ENCODE measurements at regions not wholly inside any gene's neighbourhood (a gene's known extent, or its start where the extent isn't known, plus 50 kb on each side); places are given as distances from the start of the nearest gene placed in this dataset.

DNA sequence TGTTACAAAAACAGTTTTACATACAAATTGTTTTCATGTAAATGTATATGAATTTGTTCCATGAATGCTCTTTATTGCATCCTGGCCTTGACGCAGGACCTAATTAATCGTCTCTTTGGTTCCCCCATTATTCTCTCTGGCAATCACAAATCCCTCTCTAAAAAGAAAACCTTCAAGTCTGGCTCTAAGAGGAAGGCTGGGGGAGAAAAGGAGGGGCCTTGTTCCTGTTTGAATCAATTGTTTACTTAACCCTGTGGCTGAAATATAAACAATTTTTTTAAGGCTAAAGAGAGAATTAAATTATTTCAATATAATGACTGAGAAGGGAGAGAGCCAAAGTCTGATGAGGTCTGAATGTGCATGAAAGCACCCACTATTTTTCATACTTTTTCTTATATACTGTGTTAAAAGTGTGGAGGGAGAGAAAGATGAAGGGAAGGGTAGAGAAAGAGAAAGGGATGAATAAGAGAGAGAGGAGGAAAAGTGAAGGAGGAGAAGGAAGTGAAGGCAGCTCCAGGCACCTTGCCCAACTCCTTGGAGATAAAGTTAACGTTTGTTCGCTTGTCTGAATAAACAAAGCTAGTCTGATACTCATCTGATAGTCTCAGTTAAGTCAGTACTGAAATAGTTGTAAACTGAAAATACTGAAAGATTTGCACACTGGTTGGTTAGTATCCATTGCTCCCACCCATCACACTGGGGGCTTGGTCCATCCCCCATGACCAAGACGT lies 116.4 kb upstream of the SPDL1 start:
- no peak overlapping the region for H3K27ac ChIP-seq (ENCODE audit: insufficient read depth, low read depth, low read length)
- no peak overlapping the region for H3K9ac ChIP-seq (replicated peaks; ENCODE audit: extremely low read depth, insufficient read depth, low read length)
- CTCF ChIA-PET, result no interaction called here
- DNase-seq (ENCODE audit: low read depth, low spot score), result peak; percentile 50
- H4K20me1 ChIP-seq (replicated peaks; ENCODE audit: control insufficient read depth, extremely low read depth, insufficient read depth, low read length), result no peaks in the 10 kb centered on the region
- dilution Hi-C loops (cut with MboI; ENCODE audit: extremely low pct_ligation_motif_present, low sequenced_read_pairs), result no loop called here
- H3K9me3 ChIP-seq (replicated peaks; ENCODE audit: control insufficient read depth, insufficient read depth, low read length), result no peaks in the 10 kb centered on the region
- intact Hi-C loops (cut with micrococcal nuclease), result no loop called here
- no peak for FAIRE-seq
- H3K4me3 ChIP-seq (replicated peaks in 1 of 3; ENCODE audit: insufficient read depth in 1 of 3, low read depth in 1 of 3, low read length in 3 of 3), result no peak overlapping the region
- no peaks in the 10 kb centered on the region for H3K27me3 ChIP-seq (ENCODE audit: control insufficient read depth in 2 of 2, insufficient read depth in 2 of 2, low read length in 2 of 2)
- H3K36me3 ChIP-seq (ENCODE audit: control insufficient read depth in 2 of 2, extremely low read depth in 1 of 2, insufficient read depth in 2 of 2, low read length in 2 of 2), result no peaks in the 10 kb centered on the region
- TF ChIP-seq, protein P1, sequence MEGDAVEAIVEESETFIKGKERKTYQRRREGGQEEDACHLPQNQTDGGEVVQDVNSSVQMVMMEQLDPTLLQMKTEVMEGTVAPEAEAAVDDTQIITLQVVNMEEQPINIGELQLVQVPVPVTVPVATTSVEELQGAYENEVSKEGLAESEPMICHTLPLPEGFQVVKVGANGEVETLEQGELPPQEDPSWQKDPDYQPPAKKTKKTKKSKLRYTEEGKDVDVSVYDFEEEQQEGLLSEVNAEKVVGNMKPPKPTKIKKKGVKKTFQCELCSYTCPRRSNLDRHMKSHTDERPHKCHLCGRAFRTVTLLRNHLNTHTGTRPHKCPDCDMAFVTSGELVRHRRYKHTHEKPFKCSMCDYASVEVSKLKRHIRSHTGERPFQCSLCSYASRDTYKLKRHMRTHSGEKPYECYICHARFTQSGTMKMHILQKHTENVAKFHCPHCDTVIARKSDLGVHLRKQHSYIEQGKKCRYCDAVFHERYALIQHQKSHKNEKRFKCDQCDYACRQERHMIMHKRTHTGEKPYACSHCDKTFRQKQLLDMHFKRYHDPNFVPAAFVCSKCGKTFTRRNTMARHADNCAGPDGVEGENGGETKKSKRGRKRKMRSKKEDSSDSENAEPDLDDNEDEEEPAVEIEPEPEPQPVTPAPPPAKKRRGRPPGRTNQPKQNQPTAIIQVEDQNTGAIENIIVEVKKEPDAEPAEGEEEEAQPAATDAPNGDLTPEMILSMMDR (IDR thresholded peaks at IDR 0.05; ENCODE audit: extremely low read depth in 1 of 2, insufficient read depth in 1 of 2, low read depth in 1 of 2, low read length in 2 of 2), result no peak
- TF ChIP-seq MYC (IDR thresholded peaks at IDR 0.05; ENCODE audit: low read depth, low read length) (no peak), GATA2 (IDR thresholded peaks at IDR 0.05; ENCODE audit: insufficient read depth, insufficient read length, low read depth, low read length) (peak; percentile 23), EZH2 (IDR thresholded peaks at IDR 0.05; ENCODE audit: borderline replicate concordance, low read depth, low read length, severe bottlenecking) (no peak), JUN (IDR thresholded peaks at IDR 0.05; ENCODE audit: borderline replicate concordance, insufficient read depth, insufficient read length, low read depth) (no peak), POLR2AphosphoS5 (IDR thresholded peaks at IDR 0.05; ENCODE audit: insufficient read depth, low read depth, low read length) (no peak), POLR2A (IDR thresholded peaks at IDR 0.05; ENCODE audit: low read depth, low read length) (no peak)
- H3K9me1 ChIP-seq (replicated peaks; ENCODE audit: control insufficient read depth, extremely low read depth, insufficient read depth, low read length), result no peaks in the 10 kb centered on the region
- POLR2A ChIA-PET, result no interaction called here
- H3K4me1 ChIP-seq (ENCODE audit: control insufficient read depth, extremely low read depth, insufficient read depth, low read length), result no peaks in the 10 kb centered on the region
- H3K4me2 ChIP-seq (ENCODE audit: insufficient read depth, low read length), result no peak overlapping the region
- H3K79me2 ChIP-seq (ENCODE audit: control insufficient read depth, insufficient read depth, low read length), result no peaks in the 10 kb centered on the region
- no peak overlapping the region for H2AFZ ChIP-seq (ENCODE audit: low read depth, low read length)
- BruUV-seq (replicated peaks), result no TSS peak

Measured in endothelial cell of umbilical vein (primary cell).